EH (cell line): ENCODE measurements at regions not wholly inside any gene's neighbourhood (a gene's known extent, or its start where the extent isn't known, plus 50 kb on each side); places are given as distances from the start of the nearest gene placed in this dataset.

Experiments used
- DNase-seq: peaks from one replicate; pipeline ENCODE4 v3.0.0-alpha.2; 2015; ENCODE audit warnings: low read depth

DNA sequence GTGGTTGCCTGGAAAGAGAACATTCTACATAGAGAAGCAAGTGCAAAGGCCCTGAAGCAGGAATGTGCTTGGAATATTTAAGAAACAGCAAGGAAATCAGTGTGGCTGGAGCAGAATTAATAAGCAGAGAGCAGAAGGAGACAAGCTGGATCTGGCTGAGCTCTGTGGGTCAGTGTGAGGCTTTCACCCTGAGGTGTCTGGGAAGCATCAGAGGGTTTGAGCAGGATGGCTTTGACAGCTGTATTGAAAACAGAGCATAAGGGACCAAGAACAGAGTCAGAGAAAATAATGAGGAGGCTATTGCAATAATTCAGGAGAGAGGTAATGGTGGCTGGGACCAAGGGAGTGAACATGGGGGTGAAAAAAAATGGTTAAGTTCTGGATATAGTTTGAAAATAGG lies 199.6 kb downstream of the NXPE2 start:
- DNase-seq, result no peak

DNA sequence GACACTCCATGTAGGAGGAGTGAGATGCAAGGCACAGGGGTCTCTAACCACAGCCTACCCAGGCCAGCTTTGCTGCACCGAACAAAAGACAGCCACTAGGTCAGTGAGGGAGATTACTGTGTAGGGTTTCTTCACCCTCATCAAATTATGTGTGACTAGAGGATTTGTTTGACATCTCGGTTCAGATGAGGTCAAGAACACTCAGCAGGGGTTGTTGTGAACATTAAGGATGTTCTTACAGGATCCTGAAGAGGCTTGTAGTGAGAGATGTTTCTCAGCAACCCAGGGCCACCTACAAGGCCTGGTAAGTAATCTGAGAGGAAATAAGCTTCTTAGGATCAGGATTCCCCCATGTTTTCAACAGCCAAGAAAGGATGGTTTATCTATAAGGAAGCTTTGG lies 202.1 kb downstream of the NXPE2 start:
- no peak for DNase-seq

DNA sequence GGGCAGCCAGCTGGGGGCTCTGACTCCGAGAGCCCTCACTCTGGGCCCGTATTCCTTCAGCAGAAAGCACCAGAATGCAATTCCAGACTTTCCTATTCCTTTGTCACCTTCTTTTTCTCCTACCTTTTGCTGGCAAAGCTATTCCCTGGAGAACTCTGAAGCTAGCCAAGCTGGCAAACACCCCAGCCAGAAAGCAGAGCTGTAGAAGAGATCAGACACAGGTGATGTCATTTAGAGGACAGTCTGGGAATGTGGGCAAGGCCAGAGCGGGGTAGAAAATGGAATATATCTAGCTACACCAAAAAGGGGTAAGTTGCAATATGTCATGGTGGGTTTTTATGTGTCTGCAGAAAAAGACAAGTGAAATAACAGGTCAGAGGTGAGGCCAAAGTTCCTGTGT lies 205.1 kb downstream of the NXPE2 start:
- DNase-seq, result no peak

DNA sequence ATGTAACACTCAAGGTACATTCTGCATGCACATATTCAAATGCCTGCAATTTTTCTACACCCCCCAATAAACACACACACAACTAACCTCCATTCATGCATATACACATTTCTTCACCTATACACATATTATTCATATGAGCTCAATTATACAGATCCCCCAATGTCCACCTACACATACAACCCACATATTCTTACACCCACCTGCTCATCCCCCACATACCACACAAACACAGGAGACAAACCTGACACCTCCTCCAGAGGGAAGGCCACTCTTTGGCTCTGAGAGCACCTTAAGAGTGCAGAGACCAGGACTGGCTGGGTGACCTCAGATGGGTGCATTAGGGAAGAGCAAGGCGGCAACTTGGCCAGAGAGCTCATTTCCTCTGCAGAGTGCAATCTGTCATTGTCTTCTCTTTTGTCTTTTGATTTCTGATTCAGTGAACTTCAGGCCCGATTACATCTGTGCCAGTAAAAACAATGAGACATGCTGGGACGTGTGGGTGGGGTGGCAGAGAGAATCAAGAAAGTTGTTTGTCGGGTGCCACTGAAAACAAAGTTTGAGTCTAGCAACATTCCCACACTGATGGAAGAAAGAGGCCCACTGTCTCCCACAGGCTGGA lies 208.4 kb downstream of the NXPE2 start:
- DNase-seq, result no peak

DNA sequence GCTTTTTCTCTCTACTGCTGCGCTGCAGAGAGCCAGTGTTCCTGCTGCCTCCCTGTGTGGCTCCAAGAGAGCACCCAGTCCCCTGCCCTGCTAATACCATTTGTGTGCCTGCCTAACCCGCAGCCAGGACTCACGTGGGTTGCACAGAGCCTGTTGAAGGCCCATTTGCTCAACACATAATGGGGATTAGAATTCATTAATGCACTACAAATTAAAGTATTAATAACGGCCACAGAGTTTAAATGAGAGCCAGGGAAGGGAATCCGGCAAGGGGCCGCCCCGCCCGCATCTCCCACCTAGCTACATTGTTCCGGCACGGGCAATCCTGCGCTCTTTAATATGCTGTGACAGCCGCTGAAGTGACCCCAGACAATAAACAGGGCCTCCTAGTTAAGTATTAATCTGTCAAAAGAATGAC lies 211.3 kb downstream of the NXPE2 start:
- no peak for DNase-seq

DNA sequence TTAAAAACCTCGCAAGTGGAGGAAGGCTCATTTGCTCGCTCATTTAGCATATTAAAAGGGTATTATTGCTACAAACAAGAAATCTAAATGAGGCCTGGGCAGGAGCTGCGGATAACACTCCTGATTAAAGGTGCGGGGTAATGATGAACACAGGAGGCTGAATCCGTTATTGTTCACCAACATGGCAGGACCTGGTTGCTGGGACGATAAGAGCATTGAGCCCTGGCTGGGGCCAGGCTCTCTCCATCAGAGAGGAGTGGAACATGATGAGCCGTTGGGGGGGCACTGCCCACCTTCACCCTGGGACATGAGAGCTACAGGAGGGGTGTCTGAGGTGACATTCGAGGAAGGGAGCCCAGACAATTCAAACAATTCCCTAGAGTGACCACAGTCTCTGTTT lies 211.7 kb downstream of the NXPE2 start:
- no peak for DNase-seq

DNA sequence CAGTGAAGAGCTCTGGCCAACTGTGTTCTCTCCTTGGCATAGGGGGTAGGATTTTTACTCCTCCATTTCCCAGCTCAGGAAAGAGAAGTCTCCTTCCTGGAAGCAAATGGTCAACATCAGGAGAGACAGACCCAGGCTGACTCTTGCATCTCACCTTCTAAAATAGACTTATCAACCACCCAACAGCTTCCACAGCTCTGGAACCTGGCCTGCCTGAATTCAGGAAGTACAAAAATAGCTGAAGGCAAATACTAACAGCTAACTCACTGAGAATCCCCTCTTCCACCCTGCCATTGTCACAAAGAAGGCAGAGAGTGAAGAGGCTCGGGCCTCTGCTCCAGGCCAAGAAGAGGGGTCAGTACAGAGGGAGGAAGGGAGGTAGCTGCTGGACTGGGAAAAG lies 213.6 kb downstream of the NXPE2 start:
- no peak for DNase-seq

DNA sequence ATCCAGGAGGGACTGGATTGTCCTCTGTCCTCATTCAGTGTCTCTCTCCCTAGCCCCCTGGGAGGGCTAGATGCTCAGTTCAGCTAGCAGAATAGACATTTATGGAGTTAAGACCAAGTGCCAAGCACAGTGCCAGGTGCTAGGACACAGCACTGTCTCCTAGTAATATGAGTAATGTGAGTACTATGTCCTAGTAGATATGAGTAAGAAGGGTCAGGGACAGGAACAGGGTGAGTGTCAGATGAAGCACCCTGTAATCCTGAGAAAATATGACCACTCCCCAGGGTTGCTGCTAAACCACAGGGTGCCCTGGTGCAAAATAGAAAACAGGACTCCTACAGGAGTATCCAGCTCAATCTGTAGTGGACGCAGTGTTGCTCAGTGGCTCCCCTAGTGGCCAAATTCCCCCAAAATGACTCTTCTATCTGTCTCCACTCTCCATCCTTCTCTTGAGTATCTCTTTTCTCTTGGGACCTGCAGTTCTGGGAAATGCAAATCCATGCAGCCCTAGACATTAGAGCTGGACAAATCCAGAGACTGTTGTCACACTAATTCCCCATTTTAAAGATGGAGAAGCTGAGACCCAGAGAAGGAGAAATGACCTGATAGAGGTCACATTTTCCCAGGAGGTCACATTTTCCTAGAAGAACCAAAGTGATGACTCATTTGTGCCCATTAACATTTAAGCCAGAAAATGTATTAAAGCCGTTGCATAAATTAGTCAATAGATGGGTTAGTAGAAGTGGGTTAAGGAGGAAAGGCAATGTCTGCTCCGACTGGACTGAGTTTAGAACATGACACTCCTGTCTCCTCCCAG lies 214.3 kb downstream of the NXPE2 start:
- DNase-seq, result no peak

DNA sequence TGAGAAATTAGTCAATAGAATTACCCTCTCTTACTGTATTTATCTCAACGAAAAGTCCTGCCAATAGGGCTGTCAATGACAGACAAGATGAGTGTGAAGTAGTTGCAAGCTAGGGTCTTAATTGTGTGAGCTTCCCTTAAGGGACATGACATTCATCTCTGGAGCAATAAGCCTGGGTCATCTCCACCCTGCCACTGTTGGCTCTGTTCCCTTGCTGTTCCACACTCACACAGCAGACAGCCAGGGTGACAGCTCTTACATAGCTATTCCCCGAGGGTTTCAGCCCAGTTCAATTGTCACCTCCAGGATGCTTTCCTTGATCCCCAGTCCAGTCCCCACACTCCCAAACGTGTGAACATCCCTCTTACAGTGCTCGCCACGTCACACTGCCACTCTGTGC lies 215.0 kb downstream of the NXPE2 start:
- DNase-seq, result no peak

DNA sequence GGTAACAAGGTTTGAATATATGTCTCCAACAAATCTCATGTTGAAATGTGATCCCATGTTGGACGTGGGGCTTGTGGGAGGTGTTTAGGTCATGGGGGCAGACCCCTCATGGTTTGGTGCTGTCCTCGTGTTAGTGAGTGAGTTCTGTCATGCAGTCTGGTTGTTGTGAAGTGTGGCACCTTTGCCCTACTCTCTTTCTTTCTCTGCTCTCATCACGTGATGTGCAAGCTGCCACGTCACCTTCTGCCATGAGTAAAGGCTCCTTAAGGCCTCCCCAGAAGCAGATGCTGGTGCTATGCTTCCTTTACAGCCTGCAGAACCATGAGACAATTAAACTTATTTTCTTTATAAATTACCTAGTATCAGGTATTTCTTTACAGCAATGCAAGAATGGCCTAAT lies 218.3 kb downstream of the NXPE2 start:
- no peak for DNase-seq

DNA sequence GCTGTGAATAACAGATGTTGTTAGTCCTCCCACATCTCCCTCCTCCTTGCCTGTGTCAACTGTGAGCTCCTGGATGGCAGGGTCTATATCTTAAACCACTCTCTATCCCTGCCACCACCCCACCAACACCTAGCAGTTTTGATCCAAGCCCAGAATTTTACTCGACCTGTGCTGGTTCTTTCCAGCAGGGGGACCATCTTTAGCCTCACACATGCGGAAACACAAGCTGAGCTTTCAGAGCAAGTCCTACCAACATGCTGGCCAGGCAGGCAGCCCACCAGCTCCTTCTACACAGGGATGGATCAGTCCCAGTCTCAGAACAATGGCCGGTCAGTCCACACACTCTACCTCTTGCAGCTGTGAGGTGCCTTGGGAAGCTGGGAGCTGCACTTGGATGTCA lies 231.5 kb downstream of the NXPE2 start:
- no peak for DNase-seq

DNA sequence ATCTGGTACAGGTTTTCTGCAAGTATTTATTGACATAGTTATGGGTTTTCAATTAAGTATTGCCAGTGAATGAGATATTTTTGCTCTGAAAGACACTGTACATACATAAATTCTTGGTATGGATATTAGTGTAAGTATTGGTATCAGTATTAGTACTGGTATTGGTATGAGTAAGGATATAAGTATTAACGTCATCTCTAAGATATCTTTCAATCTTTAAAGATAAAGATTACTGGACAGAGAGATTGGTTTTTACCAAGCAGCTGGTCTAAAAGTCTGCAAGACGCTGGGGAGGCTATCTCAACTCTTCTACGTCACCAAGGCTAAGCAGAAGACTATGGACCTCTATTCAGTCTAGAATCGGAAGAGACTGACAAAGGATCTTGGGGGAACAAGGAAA lies 234.5 kb downstream of the NXPE2 start:
- no peak for DNase-seq

DNA sequence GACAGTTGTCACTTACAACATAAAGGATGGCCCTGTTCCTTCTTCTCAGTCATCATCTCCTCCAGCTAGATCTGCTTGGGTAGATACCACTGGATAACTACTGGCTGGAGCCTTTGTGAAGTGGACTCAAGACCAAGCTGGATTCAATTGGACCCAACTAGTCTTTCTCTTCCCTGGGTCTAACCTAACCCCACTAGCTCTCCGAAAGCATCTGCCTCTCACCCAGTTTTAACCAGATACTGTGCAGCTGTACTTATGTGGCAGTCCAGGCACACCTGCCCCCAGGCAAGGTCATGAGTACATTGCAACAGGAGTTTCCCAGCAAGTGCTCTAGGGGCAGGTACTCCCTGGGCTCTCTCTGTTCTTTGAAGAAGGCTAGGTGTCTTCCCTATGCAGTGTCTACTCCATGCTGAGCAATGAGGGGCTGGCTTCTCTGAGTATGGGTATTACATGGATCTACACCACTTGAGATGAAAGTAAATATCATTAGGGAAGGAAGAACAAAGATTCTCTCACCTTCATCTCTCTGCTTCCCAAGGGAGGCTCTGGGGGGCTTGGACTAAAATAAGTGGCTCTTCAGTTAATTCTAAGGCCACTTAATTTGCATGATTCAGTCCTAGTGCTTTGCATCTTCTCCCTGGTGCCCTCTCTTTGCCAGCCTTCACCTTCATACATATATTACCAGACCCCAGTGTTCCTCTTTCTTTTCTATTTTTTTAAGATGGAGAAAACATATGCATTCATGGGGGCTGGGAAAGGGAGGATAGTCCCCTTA lies 236.1 kb downstream of the NXPE2 start:
- DNase-seq, result no peak

DNA sequence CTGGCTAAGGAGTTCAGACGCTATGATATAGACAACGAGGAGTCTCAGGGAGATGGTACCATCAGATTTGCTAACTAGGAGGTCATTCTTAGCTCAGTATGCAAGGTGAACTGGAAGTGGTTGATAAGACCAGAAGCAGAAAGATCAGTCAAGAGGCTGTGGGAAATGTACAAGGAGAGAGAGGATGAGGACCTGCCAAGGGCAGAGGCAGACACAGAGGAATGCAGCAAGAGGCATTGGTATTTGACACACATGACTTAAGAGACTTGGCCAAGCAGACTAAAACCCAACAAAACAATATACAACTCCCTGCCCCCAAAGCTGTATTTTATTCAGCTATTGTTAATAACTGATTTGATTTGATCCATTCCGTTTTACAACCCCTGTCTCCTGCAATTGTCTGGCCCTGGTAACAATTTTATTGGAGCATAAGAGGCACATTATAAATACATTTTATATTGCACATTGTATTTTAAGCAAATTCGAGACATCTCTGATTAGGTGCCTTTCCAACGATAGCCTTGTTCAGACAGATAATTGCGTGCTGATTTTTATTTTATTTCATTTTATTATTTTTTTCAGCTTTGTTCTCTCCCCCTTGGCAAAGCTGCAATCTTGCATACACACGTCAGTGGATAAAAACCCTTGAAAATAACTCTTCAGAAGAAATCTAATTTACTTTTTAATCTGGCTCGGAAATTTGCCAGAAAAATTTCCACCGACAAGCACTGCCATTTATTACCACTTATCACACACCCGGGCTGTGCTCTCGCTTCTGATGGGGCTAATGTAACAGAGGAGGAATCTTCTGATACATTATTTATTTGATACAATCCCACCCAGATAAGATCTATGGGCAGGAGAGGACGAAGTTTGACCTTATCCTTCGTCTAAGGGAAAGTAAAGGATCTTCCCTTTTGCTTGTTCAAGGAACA lies 237.8 kb downstream of the NXPE2 start:
- DNase-seq, result no peak

DNA sequence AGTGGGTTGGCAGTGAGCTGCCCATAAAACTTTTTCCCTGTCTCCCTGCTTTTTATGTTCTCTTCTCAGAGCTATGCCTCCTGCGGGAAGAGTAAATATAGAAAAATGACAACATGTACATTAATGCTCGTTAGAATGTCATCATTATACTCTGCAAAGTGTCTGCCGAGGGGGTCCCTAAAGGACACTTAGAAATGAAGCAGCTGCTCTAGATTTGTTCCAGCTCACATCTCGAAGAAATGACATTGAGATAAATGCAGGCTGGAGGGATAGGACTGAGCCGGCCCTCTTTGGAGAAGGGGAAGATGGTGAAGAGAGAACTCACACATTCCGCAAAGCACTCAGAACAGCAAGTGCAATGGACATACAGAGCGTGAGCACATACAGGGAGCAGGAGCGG lies 240.0 kb downstream of the NXPE2 start:
- no peak for DNase-seq

DNA sequence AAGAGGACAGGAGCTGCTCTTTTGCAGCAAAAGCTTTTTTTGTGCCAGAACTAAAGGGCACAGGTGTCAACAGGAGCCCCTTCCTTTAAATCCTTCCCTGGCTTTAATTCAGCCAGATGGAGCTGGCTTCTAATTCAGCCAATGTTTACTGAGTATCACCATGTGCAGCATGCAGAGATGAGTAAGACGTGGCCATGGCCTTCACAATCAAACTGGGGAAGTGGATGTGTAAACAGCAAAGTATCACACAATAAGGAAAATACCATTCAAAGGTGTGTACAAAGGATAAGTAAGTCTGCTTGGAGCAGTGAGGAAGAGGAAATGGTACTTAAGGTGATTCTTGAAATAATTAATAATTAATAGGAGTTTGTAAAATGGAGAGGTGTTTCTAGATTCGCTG lies 243.4 kb downstream of the NXPE2 start:
- DNase-seq, result no peak

DNA sequence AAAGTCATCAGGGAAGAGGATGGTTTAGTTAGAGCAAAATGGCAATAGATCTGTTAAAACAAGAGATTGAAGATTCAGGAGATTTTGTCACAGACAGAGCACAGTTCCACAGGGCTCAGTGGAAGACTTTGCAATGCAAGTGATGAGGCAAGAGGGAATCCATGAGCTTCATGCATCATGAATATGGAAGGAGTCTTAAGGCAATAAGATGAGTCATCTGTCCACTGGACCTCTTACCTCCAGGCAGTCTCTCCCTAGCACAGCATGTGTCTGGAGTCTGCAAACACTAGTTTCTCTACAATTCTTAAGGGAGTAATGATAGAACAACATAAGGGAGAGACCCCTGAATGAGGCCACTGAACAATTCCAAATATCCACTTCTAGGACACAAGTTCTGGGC lies 245.7 kb downstream of the NXPE2 start:
- no peak for DNase-seq

DNA sequence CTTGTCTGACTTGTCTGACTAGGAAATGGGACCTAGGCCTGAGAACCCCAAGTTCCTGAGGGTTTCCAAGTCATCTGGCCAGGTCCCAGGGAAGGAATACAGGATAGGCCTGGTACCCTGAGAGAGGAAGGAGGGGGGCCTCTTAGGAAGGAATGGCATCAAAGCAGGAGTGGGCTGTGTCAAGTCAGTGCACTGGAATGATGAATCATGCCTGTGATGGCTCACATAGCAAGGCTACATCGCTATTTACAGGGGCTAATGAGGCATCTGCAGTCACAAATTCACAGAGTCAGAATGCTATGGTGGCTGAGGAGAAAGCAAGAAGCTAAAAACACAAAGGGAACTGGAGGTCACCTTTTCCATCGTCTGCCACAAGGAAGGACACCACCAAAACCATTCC lies 247.3 kb downstream of the NXPE2 start:
- DNase-seq, result no peak

DNA sequence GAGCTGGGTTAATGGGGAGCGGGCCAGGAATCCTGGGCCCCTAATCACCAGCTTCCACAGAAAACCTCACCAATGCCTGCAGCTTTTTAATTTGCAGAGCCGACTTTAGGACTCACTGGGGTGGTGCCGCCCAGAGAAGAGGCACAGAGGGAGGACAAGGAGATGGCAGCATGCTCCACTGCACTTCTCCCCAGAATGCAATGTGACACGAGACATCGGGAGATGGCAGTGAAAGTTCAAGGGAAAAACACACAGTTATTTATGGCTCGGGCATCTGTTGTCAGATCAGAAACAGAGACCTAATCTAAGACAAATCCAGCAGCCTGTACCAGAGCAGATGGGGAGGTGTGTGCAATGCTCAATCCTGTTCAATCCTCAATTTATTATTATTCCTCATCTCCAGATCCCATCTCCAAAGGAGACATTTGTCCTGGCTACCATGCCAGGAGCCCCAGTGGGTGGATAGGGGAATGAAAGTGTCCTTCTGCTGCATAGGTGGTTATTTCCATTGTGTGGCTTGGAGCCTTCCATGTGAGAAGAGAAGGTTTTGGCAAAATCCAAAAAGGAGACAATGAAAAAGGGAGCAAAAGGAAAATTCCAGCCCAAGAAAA lies 250.0 kb downstream of the NXPE2 start:
- DNase-seq, result no peak

DNA sequence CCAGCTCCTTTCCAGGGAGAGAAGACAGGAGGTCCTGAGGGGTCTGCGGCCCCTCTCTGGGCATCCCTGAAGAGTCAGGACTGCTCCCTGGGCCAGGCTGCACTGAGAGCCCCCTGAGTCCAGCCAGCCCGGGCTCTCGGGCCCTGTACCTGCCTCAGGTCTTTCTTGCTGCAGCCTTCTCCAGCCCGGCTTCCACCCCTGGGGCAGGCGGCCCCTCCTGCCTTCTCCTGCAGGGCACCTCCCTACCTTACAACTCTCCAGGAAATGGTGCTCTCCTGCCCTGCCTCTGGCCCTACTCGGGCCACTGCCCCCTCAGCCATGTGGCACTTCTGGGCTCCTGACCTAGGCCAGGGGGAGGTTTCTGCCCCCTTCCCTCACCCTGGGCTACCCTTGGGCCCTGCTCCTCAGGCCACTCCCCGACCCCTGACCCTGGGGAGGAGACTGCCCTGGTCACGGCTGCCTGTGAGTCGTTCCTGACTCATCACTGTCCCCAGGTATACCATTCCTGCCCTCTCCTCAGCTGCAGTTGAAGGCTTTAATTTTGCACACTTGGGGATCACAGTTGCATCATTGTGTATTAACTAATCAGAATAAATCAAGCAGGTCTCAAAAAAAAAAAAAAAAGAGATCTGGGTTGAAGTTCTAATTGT lies 251.1 kb downstream of the NXPE2 start:
- no peak for DNase-seq

DNA sequence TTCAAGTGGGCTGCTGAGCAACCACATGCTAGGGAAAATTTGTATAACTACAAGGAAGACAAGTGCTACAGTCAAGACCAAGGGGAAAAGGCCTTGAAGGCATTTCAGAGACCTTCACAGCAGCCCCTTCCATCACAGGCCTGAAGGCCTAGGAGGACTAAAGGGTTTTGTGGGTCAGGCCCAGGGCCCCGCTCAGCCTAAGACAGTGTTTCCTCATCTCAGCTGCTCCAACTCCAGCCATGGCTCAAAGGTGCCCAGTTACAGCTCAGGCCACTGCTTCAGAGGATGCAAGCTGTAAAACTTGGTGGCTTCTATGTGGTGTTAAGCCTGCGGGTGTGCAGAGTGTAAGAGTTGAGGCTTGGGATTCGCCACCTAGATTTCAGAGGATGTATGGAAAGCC lies 260.5 kb downstream of the NXPE2 start:
- DNase-seq, result no peak
